Muscle of arm (tissue), 1 donor: ENCODE measurements at regions not wholly inside any gene's neighbourhood (a gene's known extent, or its start where the extent isn't known, plus 50 kb on each side); places are given as distances from the start of the nearest gene placed in this dataset.

ENCODE experiments used
- DNase-seq: peaks from one replicate; pipeline ENCODE4 v3.0.0-alpha.2; 2013

DNA sequence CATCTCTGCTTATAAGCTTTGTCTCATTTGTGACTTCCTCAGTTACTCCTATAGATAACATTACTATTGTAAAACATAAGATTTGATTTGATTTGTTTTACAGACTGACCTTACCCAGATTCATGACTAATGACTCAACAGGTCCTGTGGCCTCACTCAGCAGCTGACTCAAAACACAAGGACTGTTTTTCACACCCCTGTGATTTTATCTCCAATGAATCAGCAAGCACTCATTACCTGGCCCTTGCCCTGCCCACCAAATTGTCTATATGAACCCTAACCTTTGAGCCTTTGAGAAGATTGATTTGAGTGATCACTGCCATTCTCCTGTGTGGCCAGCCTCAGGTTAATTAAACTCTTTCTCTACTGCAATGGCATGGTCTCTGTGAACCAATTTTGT is 1064.6 kb upstream of the LRRTM3 start:
- no peak for DNase-seq
